Thyroid gland (tissue), 4 donors: ENCODE measurements at regions not wholly inside any gene's neighbourhood (a gene's known extent, or its start where the extent isn't known, plus 50 kb on each side); places are given as distances from the start of the nearest gene placed in this dataset.

Experiments used
- CTCF ChIP-seq, 6 experiments: fragments of 200-600 bp in 3 of 6; fragments of 450-650 bp in 3 of 6; sonication (generic) in 3 of 6; IDR thresholded peaks; one replicate each; pipeline ENCODE4 v1.5.1; 2016 to 2019; ENCODE audit warnings: antibody characterized with exemption in 6 of 6, mild to moderate bottlenecking in 2 of 6, inconsistent platforms in 1 of 6, moderate library complexity in 1 of 6
- POLR2A ChIP-seq, 2 donors: fragments of 450-650 bp; IDR thresholded peaks; one replicate each; pipeline ENCODE4 v1.6.1; 2017; ENCODE audit warnings: antibody characterized with exemption in 2 of 2, mild to moderate bottlenecking in 2 of 2, moderate library complexity in 1 of 2

GRCh38 chr6:68279793-68280557 is 355.1 kb upstream of the ADGRB3 start:
- TF ChIP-seq POLR2A (IDR thresholded peaks at IDR 0.05) (no peak), CTCF (IDR thresholded peaks at IDR 0.05) (no peak)
